Cardiac fibroblast (primary cell): ENCODE measurements at regions not wholly inside any gene's neighbourhood (a gene's known extent, or its start where the extent isn't known, plus 50 kb on each side); places are given as distances from the start of the nearest gene placed in this dataset.

Source experiments
- DNase-seq, 2 donors: peaks; one replicate each; pipeline versions ENCODE4 v3.0.0 to v3.0.0-alpha.2; 2010; ENCODE audit warnings: low read depth in 2 of 2
- H3K4me3 ChIP-seq, 2 donors: replicated peaks in 1 of 2; 1 replicate in 1 of 2; 2 replicates in 1 of 2; pipeline ENCODE4 v1.5.1; 2011; ENCODE audit warnings: low read depth in 2 of 2, low read length in 2 of 2, mild to moderate bottlenecking in 2 of 2, moderate library complexity in 1 of 2
- TF ChIP-seq, protein P1 (sequence below): IDR thresholded peaks from one replicate; pipeline ENCODE4 v1.5.1; 2011; ENCODE audit warnings: low read depth, mild to moderate bottlenecking, low read length, inconsistent platforms

- no peak overlapping the region for H3K4me3 ChIP-seq
- TF ChIP-seq, protein P1, sequence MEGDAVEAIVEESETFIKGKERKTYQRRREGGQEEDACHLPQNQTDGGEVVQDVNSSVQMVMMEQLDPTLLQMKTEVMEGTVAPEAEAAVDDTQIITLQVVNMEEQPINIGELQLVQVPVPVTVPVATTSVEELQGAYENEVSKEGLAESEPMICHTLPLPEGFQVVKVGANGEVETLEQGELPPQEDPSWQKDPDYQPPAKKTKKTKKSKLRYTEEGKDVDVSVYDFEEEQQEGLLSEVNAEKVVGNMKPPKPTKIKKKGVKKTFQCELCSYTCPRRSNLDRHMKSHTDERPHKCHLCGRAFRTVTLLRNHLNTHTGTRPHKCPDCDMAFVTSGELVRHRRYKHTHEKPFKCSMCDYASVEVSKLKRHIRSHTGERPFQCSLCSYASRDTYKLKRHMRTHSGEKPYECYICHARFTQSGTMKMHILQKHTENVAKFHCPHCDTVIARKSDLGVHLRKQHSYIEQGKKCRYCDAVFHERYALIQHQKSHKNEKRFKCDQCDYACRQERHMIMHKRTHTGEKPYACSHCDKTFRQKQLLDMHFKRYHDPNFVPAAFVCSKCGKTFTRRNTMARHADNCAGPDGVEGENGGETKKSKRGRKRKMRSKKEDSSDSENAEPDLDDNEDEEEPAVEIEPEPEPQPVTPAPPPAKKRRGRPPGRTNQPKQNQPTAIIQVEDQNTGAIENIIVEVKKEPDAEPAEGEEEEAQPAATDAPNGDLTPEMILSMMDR: no peak
- no peak for DNase-seq
Measured at GRCh38 chr13:111623743-111624505, 303.5 kb downstream of the TEX29 start.

DNA sequence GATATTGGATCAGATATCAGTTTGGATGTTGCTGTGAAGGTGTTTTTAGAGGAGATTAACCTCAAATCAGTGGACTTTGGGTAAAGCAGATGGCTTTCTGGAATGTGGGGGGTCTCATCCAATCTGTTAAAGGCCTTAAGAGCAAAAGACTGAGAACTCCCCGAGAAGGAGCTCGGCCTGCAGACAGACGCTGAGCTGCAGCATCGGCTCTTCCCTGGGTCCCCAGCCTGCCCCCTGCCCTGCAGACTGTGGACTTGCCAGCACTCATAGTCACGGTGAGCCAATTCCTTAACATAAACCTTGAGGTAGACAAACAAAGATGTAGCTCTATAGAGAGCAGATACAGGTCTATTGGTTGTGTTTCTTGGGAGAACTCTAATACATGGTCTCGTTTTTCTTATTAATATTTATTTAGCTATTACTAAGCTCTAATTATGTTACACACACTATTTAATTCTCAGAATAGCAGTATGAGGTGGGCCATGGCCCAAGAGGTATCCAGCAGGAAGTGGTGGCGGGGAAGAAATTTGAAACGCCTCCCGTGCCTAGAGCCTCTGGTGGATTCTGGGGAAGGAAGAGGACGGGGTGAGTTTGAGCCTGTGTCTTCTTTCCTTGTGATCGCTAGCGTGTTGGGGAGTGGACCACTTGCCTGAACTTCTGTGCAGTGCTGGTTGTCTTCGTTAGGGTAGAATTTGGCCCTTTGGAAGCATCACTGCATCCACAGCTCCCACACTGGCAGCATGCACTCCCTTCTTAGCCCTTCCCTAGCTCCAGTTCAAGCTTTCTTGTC lies 305.3 kb downstream of the TEX29 start:
- no peak for DNase-seq
- TF ChIP-seq, protein P1: no peak
- H3K4me3 ChIP-seq: no peak overlapping the region

GRCh38 chr13:111626371-111627305 lies 306.2 kb downstream of the TEX29 start:
- no peak overlapping the region for H3K4me3 ChIP-seq
- TF ChIP-seq, protein P1: no peak
- DNase-seq: no peak

DNA sequence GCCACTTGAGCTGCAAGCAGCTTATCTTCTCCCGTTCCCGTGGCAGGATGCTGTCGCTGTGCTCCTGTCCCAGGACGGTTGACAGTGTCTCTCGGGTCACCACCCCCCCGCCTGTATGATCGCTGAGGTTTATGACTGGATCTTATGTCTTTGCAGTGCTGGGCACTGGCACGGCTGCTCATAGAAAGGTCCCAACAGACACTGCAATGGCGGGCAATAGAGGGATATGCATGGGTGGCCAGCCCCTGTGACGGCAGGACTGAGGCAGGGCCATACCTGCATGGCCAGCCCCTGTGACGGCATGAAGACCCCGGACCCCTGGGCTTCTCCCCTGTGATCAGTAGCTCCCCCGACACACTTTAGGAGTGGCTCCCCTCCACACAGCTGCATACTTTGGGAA lies 307.2 kb downstream of the TEX29 start:
- TF ChIP-seq, protein P1: no peak
- H3K4me3 ChIP-seq: no peak overlapping the region
- DNase-seq: no peak

GRCh38 chr13:111629016-111629415 lies 308.6 kb downstream of the TEX29 start:
- DNase-seq: no peak
- TF ChIP-seq, protein P1: no peak
- no peak overlapping the region for H3K4me3 ChIP-seq

DNA sequence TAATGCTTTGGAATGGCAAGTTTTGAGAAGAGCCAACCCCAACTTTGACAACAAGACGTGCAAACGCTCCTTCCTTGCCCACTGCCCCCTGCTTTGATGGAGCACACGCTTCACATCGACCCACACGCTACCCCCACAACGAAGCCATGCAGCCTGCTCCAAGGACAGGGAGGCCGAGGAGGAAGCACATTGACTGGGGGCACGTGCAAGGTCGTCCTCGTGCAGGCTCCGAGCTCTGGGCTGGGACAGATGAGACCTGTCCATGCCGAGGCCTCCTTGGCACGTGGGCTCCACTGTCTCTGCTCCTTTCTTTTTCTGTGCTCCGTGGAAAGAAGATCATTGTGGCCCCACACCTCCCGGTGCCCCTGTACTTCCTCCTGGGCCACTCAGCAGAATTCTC lies 309.0 kb downstream of the TEX29 start:
- no peak overlapping the region for H3K4me3 ChIP-seq
- TF ChIP-seq, protein P1: no peak
- no peak for DNase-seq
